CD4-positive, alpha-beta T cell treated with Interleukin-15 for 1 hour (primary cell): ENCODE measurements at regions not wholly inside any gene's neighbourhood (a gene's known extent, or its start where the extent isn't known, plus 50 kb on each side); places are given as distances from the start of the nearest gene placed in this dataset.

Experiments
- DNase-seq: peaks from one replicate; pipeline ENCODE4 v3.0.0-alpha.2; 2020

GRCh38 chr9:91141407-91141965 lies 220.2 kb downstream of the AUH start:
- DNase-seq: no peak

- DNase-seq: no peak
These were observed 218.6 kb downstream of the AUH start for GRCh38 chr9:91143162-91143561.

GRCh38 chr9:91143642-91144041 lies 218.1 kb downstream of the AUH start:
- no peak for DNase-seq

GRCh38 chr9:91144769-91145168 lies 216.9 kb downstream of the AUH start:
- DNase-seq: no peak

- DNase-seq: no peak
These were observed 216.2 kb downstream of the AUH start for GRCh38 chr9:91145496-91145895.

GRCh38 chr9:91146391-91147019 lies 215.2 kb downstream of the AUH start:
- no peak for DNase-seq

- no peak for DNase-seq
These were observed 214.5 kb downstream of the AUH start for GRCh38 chr9:91147079-91147708.

- DNase-seq: no peak
These were observed 213.4 kb downstream of the AUH start for GRCh38 chr9:91148306-91148705.

- no peak for DNase-seq
These were observed 211.3 kb downstream of the AUH start for GRCh38 chr9:91150273-91150997.

GRCh38 chr9:91150998-91151717 lies 210.6 kb downstream of the AUH start:
- DNase-seq: peak; percentile 39

GRCh38 chr9:91151718-91152095 lies 210.0 kb downstream of the AUH start:
- DNase-seq: no peak

- no peak for DNase-seq
These were observed 207.0 kb downstream of the AUH start for GRCh38 chr9:91154686-91155085.

- no peak for DNase-seq
These were observed 206.5 kb downstream of the AUH start for GRCh38 chr9:91155181-91155580.

- DNase-seq: no peak
These were observed 205.9 kb downstream of the AUH start for GRCh38 chr9:91155746-91156376.

GRCh38 chr9:91156451-91157234 lies 205.1 kb downstream of the AUH start:
- DNase-seq: no peak

GRCh38 chr9:91157883-91158282 lies 203.8 kb downstream of the AUH start:
- DNase-seq: no peak

GRCh38 chr9:91158286-91158685 lies 203.4 kb downstream of the AUH start:
- DNase-seq: no peak

GRCh38 chr9:91158946-91159345 lies 202.8 kb downstream of the AUH start:
- no peak for DNase-seq

- no peak for DNase-seq
These were observed 202.0 kb downstream of the AUH start for GRCh38 chr9:91159664-91160121.

- no peak for DNase-seq
These were observed 201.5 kb downstream of the AUH start for GRCh38 chr9:91160181-91160580.

GRCh38 chr9:91160599-91161464 lies 200.9 kb downstream of the AUH start:
- DNase-seq: no peak
